ENCODE measurements at regions not wholly inside any gene's neighbourhood (a gene's known extent, or its start where the extent isn't known, plus 50 kb on each side); places are given as distances from the start of the nearest gene placed in this dataset.

GRCh38 chr2:187964746-187965145, 326.9 kb upstream of the GULP1 start:
- H2AFZ ChIP-seq (replicated peaks; ENCODE audit: low read length, poor library complexity), result no peak overlapping the region
- peak; percentile 74 for DNase-seq
- no peak overlapping the region for H2AK5ac ChIP-seq (ENCODE audit: low read depth, low read length)
- H3K9me1 ChIP-seq (ENCODE audit: insufficient read depth, low read length), result no peaks in the 10 kb centered on the region
- H3K27me3 ChIP-seq (ENCODE audit: control insufficient read depth, insufficient read depth, low read length), result no peaks in the 10 kb centered on the region
- dilution Hi-C loops (cut with HindIII; ENCODE audit: low sequenced_read_pairs, unreplicated experiment) (no loop called here), intact Hi-C loops (cut with micrococcal nuclease) (no loop called here), in situ Hi-C loops (cut with MboI; ENCODE audit: low sequenced_read_pairs) (no loop called here)
- H4K20me1 ChIP-seq (ENCODE audit: insufficient read depth, low read length), result no peaks in the 10 kb centered on the region
- no peak overlapping the region for H3K4me3 ChIP-seq (ENCODE audit: insufficient read depth, low read depth, low read length)
- H2AK9ac ChIP-seq (replicated peaks; ENCODE audit: low read depth, low read length, poor library complexity), result no peak overlapping the region
- no peak for ATAC-seq (ENCODE audit: low read depth)
- H3K4ac ChIP-seq (ENCODE audit: low read depth, low read length), result no peak overlapping the region
- H3K9ac ChIP-seq (ENCODE audit: low read depth, low read length), result no peak overlapping the region
- no peaks in the 10 kb centered on the region for H3K79me1 ChIP-seq (ENCODE audit: low read depth in 1 of 2, low read length in 2 of 2)
- H3K56ac ChIP-seq (ENCODE audit: extremely low read depth, insufficient read depth, low read length), result no peak overlapping the region
- H2BK120ac ChIP-seq (ENCODE audit: low read depth, low read length), result no peak overlapping the region
- H2BK5ac ChIP-seq (ENCODE audit: low read depth, low read length, poor library complexity, severe bottlenecking), result no peak overlapping the region
- H3K27ac ChIP-seq (ENCODE audit: insufficient read depth, low read length), result no peak overlapping the region
- no CpG with 5 or more reads among the region's 2 CpGs for WGBS, 2 experiments (ENCODE audit: extremely low coverage in 2 of 2, insufficient read length in 1 of 2)
- H3K14ac ChIP-seq (replicated peaks; ENCODE audit: low read depth, low read length), result no peak overlapping the region; the same call in 1 of the 2 replicates
- no TSS peak for BruUV-seq (replicated peaks)
- H3K9me3 ChIP-seq (ENCODE audit: control insufficient read depth, insufficient read depth, low read length), result no peaks in the 10 kb centered on the region; the same call in 1 of the 2 replicates
- no peak overlapping the region for H4K91ac ChIP-seq (ENCODE audit: insufficient read depth, low read depth, low read length)
- no peaks in the 10 kb centered on the region for H3K4me1 ChIP-seq (ENCODE audit: control insufficient read depth, insufficient read depth, low read length)
- H2BK15ac ChIP-seq (ENCODE audit: low read depth, low read length), result no peak overlapping the region
- no peak overlapping the region for H4K5ac ChIP-seq (ENCODE audit: low read depth, low read length)
- ChIA-PET CTCF (no interaction called here), POLR2A (ENCODE audit: unreplicated experiment) (no interaction called here)
- H4K8ac ChIP-seq (ENCODE audit: low read depth in 2 of 2, low read length in 2 of 2), result no peak overlapping the region
- no peaks in the 10 kb centered on the region for H3K36me3 ChIP-seq (ENCODE audit: control insufficient read depth, insufficient read depth, low read length)
- no peak overlapping the region for H3K23ac ChIP-seq (ENCODE audit: low read depth, low read length)
- H3K18ac ChIP-seq (ENCODE audit: low read depth, low read length), result no peak overlapping the region
- H3K4me2 ChIP-seq (ENCODE audit: low read depth, low read length), result no peak overlapping the region
- TF ChIP-seq CHD1 (IDR thresholded peaks at IDR 0.05; ENCODE audit: low read depth, low read length), result no peak
- TF ChIP-seq RAD21 (IDR thresholded peaks at IDR 0.05; ENCODE audit: low read length), result no peak
- no peak for TF ChIP-seq MAZ (IDR thresholded peaks at IDR 0.05; ENCODE audit: borderline replicate concordance, low read depth, low read length)
- TF ChIP-seq CEBPB (IDR thresholded peaks at IDR 0.05; ENCODE audit: low read depth, low read length), result peak; percentile 36; the same call in 1 of the 2 replicates
- H2BK20ac ChIP-seq (ENCODE audit: low read depth, low read length), result no peak overlapping the region
